B cell (primary cell): ENCODE measurements at regions not wholly inside any gene's neighbourhood (a gene's known extent, or its start where the extent isn't known, plus 50 kb on each side); places are given as distances from the start of the nearest gene placed in this dataset.

Experiments used
- ATAC-seq: fragments of 200-7000 bp; cut with Tn5 transposase; one replicate; pipeline ENCODE4 v1.10.0; 2021; ENCODE audit warnings: low read depth, mild to moderate bottlenecking, moderate number of reproducible peaks, moderate library complexity
- CTCF ChIA-PET: fragments of 350-600 bp; sonication (Branson Sonifier 250); formaldehyde crosslinking; loops from one replicate; lab custom pipeline; 2021; ENCODE audit warnings: antibody characterized with exemption, inconsistent platforms; lab: Charles Lee
- POLR2A ChIA-PET: fragments of 350-600 bp; sonication (Branson Sonifier 250); formaldehyde crosslinking; loops from one replicate; lab custom pipeline; 2021; ENCODE audit warnings: antibody characterized with exemption; lab: Charles Lee
- DNase-seq: peaks from one replicate; pipeline ENCODE4 v3.0.0; 2013
- H2AFZ ChIP-seq: 2 replicates; pipeline ENCODE4 v1.6.1; 2012; ENCODE audit warnings: mild to moderate bottlenecking, low read depth, low read length; ENCODE audit not compliant: insufficient read depth, poor library complexity, severe bottlenecking
- H3K27ac ChIP-seq, 2 donors: 1 replicate in 1 of 2; 2 replicates in 1 of 2; pipeline ENCODE4 v1.5.1; 2012 to 2013; ENCODE audit warnings: low read length in 2 of 2, mild to moderate bottlenecking in 2 of 2, moderate library complexity in 1 of 2
- H3K27me3 ChIP-seq, 4 experiments: fragments of 200-600 bp in 1 of 4; sonication (generic) in 1 of 4; replicated peaks in 1 of 4; 1 replicate in 2 of 4; 2 replicates in 2 of 4; pipeline versions ENCODE4 v1.6.1 to v1.7.0; 2013 to 2016; ENCODE audit warnings: low read length in 3 of 4, mild to moderate bottlenecking in 2 of 4, mixed read lengths in 1 of 4, moderate library complexity in 1 of 4; ENCODE audit not compliant: insufficient read depth in 4 of 4, control insufficient read depth in 3 of 4; ENCODE audit errors: control extremely low read depth in 1 of 4
- H3K36me3 ChIP-seq, 2 experiments: replicated peaks in 1 of 2; 1 replicate in 1 of 2; 2 replicates in 1 of 2; pipeline versions ENCODE4 v1.6.1 to v1.7.1; 2013; ENCODE audit warnings: low read length in 1 of 2; ENCODE audit not compliant: insufficient read depth in 2 of 2, control insufficient read depth in 1 of 2; ENCODE audit errors: control extremely low read depth in 1 of 2, extremely low read depth in 1 of 2
- H3K4me1 ChIP-seq, 2 donors: fragments of 200-600 bp in 1 of 2; sonication (generic) in 1 of 2; 1 replicate in 1 of 2; 2 replicates in 1 of 2; pipeline versions ENCODE4 v1.5.1 to v1.6.1; 2013 to 2017; ENCODE audit warnings: low read length in 2 of 2; ENCODE audit not compliant: control insufficient read depth in 2 of 2, insufficient read depth in 2 of 2
- H3K4me2 ChIP-seq: replicated peaks from 2 replicates; pipeline ENCODE3; 2012; ENCODE audit warnings: mild to moderate bottlenecking, low read depth, low read length; ENCODE audit not compliant: poor library complexity, severe bottlenecking
- H3K4me3 ChIP-seq, 5 experiments: fragments of 200-600 bp in 1 of 5; sonication (generic) in 1 of 5; 1 replicate in 3 of 5; 2 replicates in 2 of 5; pipeline versions ENCODE4 v1.5.1 to v1.7.0; 2011 to 2016; ENCODE audit warnings: low read length in 4 of 5, mild to moderate bottlenecking in 4 of 5, low read depth in 2 of 5, control low read depth in 1 of 5, moderate library complexity in 1 of 5; ENCODE audit not compliant: insufficient read depth in 1 of 5; ENCODE audit errors: control extremely low read depth in 1 of 5, extremely low read depth in 1 of 5
- H3K79me2 ChIP-seq: fragments of 200-600 bp; sonication (generic); one replicate; pipeline ENCODE4 v1.6.0; 2016; ENCODE audit warnings: low read length; ENCODE audit not compliant: control insufficient read depth, insufficient read depth
- H3K9ac ChIP-seq: fragments of 200-600 bp; sonication (generic); 2 replicates; pipeline ENCODE4 v1.6.1; 2017; ENCODE audit warnings: mild to moderate bottlenecking, low read length, moderate library complexity
- H3K9me3 ChIP-seq, 3 donors: one replicate each; pipeline versions ENCODE4 v1.6.1 to v1.7.1; 2013; ENCODE audit warnings: low read length in 2 of 3; ENCODE audit not compliant: control insufficient read depth in 2 of 3, insufficient read depth in 1 of 3; ENCODE audit errors: control extremely low read depth in 1 of 3
- H4K20me1 ChIP-seq: 2 replicates; pipeline ENCODE4 v1.6.0; 2012; ENCODE audit warnings: mild to moderate bottlenecking, low read length; ENCODE audit not compliant: insufficient read depth, control insufficient read depth, poor library complexity, severe bottlenecking
- H3K27ac Mint-ChIP-seq: one replicate; pipeline ENCODE4 v1.8.0; 2021; ENCODE audit warnings: mixed read lengths
- H3K27me3 Mint-ChIP-seq: one replicate; pipeline ENCODE4 v1.8.0; 2021; ENCODE audit warnings: mixed read lengths
- H3K4me1 Mint-ChIP-seq: one replicate; pipeline ENCODE4 v1.8.0; 2021; ENCODE audit warnings: mixed read lengths
- H3K4me3 Mint-ChIP-seq: one replicate; pipeline ENCODE4 v1.8.0; 2021; ENCODE audit warnings: mixed read lengths
- H3K9me3 Mint-ChIP-seq: one replicate; pipeline ENCODE4 v1.8.0; 2022; ENCODE audit warnings: mixed read lengths; ENCODE audit not compliant: insufficient read depth
- CTCF ChIP-seq: fragments of 200-600 bp; IDR thresholded peaks from one replicate; pipeline ENCODE4 v1.8.0; 2022; ENCODE audit warnings: antibody characterized with exemption, mild to moderate bottlenecking
- EZH2 ChIP-seq: IDR thresholded peaks from 2 replicates; pipeline ENCODE4 v1.6.1; 2012; ENCODE audit warnings: borderline replicate concordance, low read depth, mild to moderate bottlenecking, moderate library complexity, low read length; ENCODE audit not compliant: insufficient read depth, poor library complexity, severe bottlenecking
- WGBS: methylation state at CpG from one replicate; pipeline ENCODE4 v1.1.5; 2013; ENCODE audit warnings: missing lambda C conversion rate; ENCODE audit not compliant: insufficient coverage; 5-methylcytosine and 5-hydroxymethylcytosine counted together
- intact Hi-C: fragments of 100-400 bp; cut with micrococcal nuclease; formaldehyde crosslinking; loops from one replicate; pipeline ENCODE4 v1.10.0; 2022

- Histone ChIP-seq H3K4me2 (no peak overlapping the region), H3K79me2 (no peaks in the 10 kb centered on the region), H3K36me3 (no peaks in the 10 kb centered on the region), H3K4me3 (no peak overlapping the region), H3K9me3 (no peaks in the 10 kb centered on the region), H4K20me1 (no peaks in the 10 kb centered on the region), H3K27ac (no peak overlapping the region), H2AFZ (no peak overlapping the region), H3K27me3 (no peaks in the 10 kb centered on the region), H3K9ac (no peak overlapping the region), H3K4me1 (peaks cover 12 to 22% of the 10 kb centered on the region in 2 donors)
- Mint-ChIP-seq H3K4me3 (no peak overlapping the region), H3K9me3 (no peaks in the 10 kb centered on the region), H3K27me3 (no peaks in the 10 kb centered on the region), H3K27ac (no peak overlapping the region), H3K4me1 (peaks cover 19% of the 10 kb centered on the region)
- no peak for TF ChIP-seq EZH2
- TF ChIP-seq CTCF, result no peak
- ATAC-seq (no peak), DNase-seq (no peak)
- intact Hi-C loops, result no loop called here
- WGBS, result no CpG with 5 or more reads among the region's 4 CpGs
- ChIA-PET POLR2A (no interaction called here), CTCF (interaction anchor here (1.2 to 2.1 kb wide), 2 partner anchors 9 to 11 kb away, joined by 4 to 8 read pairs; no protein-coding TSS in a partner anchor)
Observed at GRCh38 chr3:87993566-87993965, 65.2 kb downstream of the CGGBP1 start.

GRCh38 chr3:87987952-87988351 lies 70.9 kb downstream of the CGGBP1 start:
- Histone ChIP-seq H2AFZ (no peak overlapping the region), H3K4me3 (no peak overlapping the region), H3K9ac (no peak overlapping the region), H3K4me1 (no peaks in the 10 kb centered on the region), H3K9me3 (no peaks in the 10 kb centered on the region), H4K20me1 (no peaks in the 10 kb centered on the region), H3K4me2 (no peak overlapping the region), H3K79me2 (no peaks in the 10 kb centered on the region), H3K36me3 (no peaks in the 10 kb centered on the region), H3K27me3 (no peaks in the 10 kb centered on the region), H3K27ac (no peak overlapping the region)
- H3K4me1 Mint-ChIP-seq, result no peaks in the 10 kb centered on the region
- H3K27me3 Mint-ChIP-seq, result no peaks in the 10 kb centered on the region
- ATAC-seq, result no peak
- intact Hi-C loops, result no loop called here
- 66% methylated on average over 2 of the region's 2 CpGs for WGBS
- POLR2A ChIA-PET, result no interaction called here
- no peak overlapping the region for H3K4me3 Mint-ChIP-seq
- no peaks in the 10 kb centered on the region for H3K9me3 Mint-ChIP-seq
- TF ChIP-seq CTCF, result no peak
- no peak for TF ChIP-seq EZH2
- CTCF ChIA-PET, result interaction anchor here (0.7 kb wide), 1 partner anchor 10 kb away, joined by 3 read pairs; no protein-coding TSS in a partner anchor
- DNase-seq, result no peak
- H3K27ac Mint-ChIP-seq, result no peak overlapping the region
